GM19372 (cell line): ENCODE measurements at regions not wholly inside any gene's neighbourhood (a gene's known extent, or its start where the extent isn't known, plus 50 kb on each side); places are given as distances from the start of the nearest gene placed in this dataset.
"Not testable (repeated sequence)": the region's sequence is repeated elsewhere in the genome, so short reads cannot be mapped to it uniquely, and the experiment has no call there.

Experiments
- ATAC-seq: cut with Tn5 transposase; IDR thresholded peaks from one replicate; pipeline ENCODE4 v1.9.1; 2021; ENCODE audit warnings: mild to moderate bottlenecking, low read depth, moderate library complexity; ENCODE audit not compliant: unreplicated experiment

DNA sequence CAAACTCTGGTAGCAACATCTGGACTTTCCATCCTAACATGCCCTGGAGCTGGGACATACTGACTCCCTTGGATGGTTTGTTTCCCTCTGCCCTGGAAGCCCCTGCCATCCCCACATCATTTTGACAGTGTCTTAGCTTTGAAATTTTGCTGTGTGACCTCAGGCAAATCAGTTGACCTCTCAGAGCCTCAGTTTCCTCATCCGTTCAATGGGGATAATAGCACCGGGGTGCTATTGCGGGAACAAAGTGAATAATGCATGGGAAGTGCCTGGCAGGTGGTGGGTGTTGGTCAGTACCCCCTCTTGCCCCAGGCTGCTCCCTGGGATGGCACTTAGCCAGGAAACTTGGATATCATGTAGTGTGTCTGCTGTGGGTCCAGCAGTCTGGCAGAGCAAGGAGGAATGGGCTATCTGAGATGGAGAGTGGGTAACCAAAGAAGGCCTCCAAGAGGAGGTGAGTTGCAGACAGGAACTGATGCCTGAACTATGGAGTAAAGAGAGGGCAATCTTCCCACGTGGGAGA lies 88.6 kb downstream of the MRPL14 start:
- ATAC-seq: no peak

- ATAC-seq: no peak
Observed at GRCh38 chr6:44037847-44038542, 89.3 kb downstream of the MRPL14 start.

GRCh38 chr6:44037276-44037675 lies 90.0 kb downstream of the MRPL14 start:
- not testable (repeated sequence) for ATAC-seq

DNA sequence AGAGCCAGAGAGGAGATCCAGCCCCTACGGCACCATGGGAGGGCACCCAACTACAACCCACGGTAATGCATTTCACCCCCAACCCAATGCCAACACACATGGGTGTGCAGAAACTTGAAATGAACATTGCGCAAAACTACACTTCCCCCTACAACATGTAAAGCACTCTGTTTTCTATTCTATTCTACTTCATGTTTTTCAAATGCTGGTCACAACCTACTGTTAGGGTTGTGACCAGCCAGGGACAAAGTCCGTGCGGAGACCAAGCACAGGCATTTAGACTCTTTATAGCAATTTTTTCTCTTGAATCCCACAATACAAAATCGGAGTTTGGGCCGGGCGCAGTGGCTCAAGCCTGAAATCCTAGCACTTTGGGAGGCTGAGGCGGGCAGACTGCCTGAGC lies 90.6 kb downstream of the MRPL14 start:
- no peak for ATAC-seq

DNA sequence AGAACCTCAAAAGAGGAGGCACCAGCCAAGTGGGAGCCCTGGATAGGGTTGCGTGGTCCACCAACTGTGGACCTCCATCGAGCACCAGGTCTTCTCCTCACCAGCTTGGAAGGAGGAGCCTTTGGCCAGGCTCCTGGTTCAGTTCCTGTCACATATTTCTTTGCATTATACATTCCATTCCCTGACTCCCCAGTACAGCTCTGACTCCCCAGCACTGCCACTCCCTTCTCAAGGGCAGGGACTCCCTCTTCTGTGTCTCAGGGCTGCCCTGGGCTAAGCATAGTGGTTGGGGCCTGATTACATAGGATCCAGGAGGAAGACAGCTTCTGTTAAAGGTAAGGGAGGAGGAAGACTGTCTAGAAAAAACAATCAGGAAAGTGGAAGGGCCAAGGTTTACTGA lies 91.1 kb downstream of the MRPL14 start:
- ATAC-seq: no peak

- ATAC-seq: no peak
Observed at GRCh38 chr6:44035621-44036020, 91.6 kb downstream of the MRPL14 start.

DNA sequence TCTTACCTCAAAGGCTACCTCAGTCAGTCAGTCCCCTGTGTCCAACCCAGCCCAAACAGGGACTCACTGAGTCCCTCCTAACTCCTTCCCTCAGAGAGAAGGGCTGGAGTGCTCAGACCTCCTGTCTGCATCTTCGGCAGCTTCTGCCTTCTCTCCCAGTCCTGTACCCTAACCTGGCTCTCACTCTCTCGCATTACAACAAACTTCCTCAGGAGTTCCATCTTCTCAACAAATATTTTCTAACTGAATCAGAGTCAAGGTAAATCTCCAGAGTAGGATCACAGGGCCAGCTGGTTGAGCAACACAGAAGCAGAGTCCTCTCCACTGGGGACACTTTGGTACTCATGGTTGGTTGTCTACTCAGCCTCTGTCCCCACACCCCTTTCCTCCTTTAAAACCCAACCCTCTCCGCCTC lies 92.3 kb downstream of the MRPL14 start:
- ATAC-seq: no peak

GRCh38 chr6:44034391-44034861 lies 92.8 kb downstream of the MRPL14 start:
- ATAC-seq: no peak

GRCh38 chr6:44030812-44031454 lies 96.3 kb downstream of the MRPL14 start:
- ATAC-seq: no peak

DNA sequence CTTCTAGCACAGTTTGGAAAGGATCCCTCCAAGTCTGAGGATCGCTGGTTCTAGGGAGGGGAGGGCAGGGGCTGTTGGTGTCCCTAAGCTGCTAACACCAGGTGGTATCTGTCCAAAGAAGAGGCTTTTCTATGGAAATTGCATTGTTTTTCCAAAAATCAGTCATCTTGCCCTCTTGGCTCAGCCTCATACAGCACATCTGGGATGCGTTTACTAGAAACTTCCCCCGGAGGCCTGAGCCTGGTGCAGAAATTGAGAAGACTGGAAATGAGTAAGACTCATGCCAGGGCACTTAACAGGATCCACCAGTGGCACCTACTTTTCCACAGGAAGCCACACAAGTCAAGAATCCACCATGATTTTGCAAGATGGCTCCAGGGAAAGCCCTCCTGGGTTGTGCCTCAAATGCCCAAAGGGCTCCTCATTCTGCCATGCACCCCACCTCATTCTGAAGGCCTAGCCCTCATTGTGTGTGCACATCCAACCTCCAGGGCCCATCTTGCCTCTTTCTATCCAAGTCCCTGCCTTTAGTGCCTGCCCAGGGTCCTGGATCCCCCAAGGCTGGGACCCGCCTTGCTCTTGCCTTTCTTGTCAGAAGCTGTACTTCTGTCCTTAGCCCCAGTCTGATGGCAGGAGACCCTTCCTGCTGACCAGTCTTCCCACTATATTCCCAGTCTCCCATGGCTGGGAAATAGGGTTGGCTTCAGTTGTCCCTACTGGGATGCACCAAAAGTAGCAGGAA lies 97.6 kb downstream of the MRPL14 start:
- ATAC-seq: no peak

- ATAC-seq: no peak
Observed at GRCh38 chr6:44028789-44029310, 98.4 kb downstream of the MRPL14 start.

DNA sequence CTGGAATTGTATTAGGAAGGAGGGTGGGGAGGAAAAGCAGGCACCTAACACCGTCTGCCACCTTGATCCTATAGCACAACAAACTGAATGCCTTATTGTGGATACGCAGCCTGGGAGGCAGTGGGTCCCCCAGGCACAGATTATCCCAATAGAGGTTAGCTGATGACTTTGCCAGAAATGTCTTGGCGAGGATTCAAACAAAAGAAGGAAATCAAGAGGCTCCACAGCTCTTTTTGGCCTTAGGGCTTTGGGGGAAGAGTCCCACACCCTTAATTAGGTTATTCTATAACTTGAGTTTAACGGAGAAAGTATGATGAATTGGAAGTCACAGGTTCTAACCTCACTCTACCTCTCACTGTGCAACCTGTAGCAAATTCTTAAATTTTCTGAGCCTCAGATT lies 102.0 kb downstream of the MRPL14 start:
- no peak for ATAC-seq

- ATAC-seq: no peak
Observed at GRCh38 chr6:44024574-44025219, 102.6 kb downstream of the MRPL14 start.

DNA sequence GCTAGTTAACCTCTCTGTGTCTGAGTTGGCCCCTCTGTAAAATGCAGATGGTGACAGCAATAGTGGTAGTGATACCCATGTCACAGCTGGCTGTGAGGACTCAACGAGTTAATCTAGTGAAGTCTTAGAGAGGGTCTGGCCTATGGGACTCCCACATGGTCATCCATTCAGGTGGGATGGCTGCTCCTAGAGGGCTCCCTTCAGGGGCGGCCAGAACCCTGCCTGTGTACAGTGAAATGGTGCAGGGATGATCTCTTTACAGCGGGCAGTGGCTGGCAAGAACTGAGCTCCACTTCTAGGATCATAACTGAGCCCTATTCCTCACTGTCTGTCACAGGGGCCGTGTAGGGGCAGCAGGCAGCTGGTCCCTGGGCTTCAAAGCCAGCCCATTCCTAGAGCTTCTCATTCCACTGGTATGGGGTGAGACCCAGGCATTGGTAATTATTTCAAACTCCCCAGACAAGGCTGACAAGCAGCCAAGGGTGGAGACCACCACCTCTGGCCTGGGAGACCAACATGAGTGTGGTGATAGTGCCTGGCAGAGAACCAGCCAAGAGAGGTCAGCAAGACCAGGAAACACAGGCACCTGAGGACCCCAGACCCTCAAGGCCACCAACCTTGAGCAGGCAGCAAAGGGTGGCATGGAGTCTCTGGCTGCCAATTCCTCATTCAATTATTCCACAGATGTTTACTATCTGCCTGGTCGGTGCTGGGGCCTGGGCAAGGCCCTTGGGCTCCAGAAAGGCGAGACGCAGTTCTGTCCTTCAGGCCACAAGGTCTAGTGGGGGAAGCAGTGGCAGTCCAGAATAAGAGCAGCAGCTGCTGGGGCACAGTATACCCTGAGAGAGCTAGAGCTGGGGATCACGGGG lies 103.4 kb downstream of the MRPL14 start:
- ATAC-seq: no peak

DNA sequence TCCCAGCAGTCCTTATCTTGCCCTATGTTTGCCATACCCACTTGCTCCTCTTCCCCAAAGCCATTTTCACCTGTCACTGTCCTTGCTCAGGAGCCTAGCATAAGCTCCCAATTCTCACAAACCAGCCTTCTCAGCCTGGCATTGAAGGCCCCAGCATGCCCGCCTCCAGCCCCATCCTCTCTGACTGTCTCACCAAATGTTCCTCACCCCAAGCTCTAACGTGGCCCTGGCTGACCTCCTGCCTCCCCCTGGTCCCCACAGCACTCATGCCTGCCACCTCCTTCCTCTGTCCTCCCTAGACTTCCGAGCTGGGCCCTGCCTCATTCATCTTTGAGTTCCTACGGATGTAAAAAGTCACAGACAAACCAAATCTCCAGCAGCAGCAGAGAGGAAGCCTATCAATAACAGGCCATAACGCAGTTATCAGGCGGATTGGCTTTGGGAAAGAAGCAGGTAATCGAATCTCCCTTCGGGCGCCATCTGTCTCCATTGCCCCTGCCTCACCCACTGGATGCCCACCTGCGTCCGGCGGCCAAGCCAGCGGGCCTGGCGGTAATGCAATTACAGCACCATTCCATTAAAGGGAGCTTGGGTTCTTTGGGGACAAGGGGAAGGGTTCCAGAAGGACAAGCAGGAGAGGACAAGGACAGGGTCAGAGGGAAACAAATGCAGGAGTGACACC lies 104.4 kb downstream of the MRPL14 start:
- no peak for ATAC-seq

- no peak for ATAC-seq
Observed at GRCh38 chr6:44022296-44022661, 105.0 kb downstream of the MRPL14 start.

DNA sequence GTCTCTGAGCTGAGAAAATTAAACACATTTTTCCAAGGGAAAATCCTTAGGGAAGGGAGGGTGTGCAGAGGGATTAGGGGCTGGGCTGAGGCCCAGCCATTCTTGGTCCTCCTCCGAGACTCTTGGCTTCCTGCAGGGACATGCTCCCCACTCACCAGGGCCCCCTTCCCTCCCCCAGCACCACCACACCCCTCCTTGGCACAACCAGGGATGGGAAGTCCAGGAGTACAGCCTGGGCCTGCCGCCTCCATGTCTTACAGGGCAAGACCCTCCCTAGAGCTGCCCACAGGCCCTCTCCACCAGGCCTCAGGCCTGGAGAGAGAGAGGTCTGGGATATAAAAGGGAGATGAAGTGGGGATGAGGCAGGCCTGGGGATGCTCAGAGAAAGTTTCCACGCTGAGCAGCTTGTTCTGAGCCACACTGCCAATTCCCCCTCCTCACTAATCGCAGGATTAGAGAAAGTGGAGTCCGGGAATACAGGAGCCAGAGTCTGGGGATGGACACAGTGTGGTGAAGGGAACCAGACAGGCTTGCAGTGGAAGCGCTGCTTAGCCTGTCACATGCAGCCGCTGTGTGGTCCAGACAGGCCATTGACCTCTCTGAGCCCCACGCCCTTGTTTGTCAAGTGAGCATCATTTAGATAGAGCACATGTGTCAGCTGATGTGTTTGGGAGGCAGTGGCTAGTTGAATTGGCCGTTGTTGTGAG lies 105.5 kb downstream of the MRPL14 start:
- ATAC-seq: no peak

DNA sequence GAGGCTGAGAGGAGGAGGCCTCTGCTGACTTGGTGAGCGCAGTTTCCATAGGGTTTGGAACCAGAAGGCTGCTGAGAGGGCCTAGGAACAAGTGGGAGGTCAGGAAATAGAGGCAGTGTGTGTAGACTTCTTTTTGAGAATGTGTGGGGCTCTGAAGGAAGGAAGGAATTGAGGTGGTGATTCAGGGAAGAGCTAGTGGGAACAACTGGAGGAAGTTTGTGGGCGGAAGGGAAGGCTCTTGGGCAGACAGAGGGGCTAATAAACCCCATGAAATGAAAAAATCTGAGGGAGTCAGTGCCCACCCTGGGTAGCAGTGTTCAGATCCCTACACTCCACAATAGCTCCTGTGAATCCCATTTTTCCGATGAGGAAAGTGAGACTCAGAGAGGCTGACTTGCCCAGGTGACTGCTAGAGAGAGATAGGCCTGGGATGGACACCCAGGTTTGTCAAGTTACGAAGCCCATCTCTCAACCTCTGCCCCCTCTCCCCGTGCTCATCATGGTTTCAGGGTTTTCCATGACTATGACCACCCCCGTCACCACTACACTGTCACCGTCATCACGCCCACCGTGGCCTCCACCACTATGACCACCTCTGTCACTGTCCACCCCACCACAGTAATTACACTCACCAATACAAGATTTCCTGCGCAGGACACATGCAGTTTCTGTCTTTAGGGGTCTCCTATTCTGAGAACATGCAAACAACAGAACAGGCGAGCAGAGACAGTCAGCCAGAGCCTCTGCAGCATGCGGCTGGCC lies 106.4 kb downstream of the MRPL14 start:
- ATAC-seq: no peak
